Neural progenitor cell (in vitro differentiated cells): ENCODE measurements at regions not wholly inside any gene's neighbourhood (a gene's known extent, or its start where the extent isn't known, plus 50 kb on each side); places are given as distances from the start of the nearest gene placed in this dataset.
A peak's percentile ranks its signal among the peaks of the same experiment; 100 is the strongest.

Experiments
- DNase-seq: peaks from one replicate; pipeline ENCODE4 v3.0.0-alpha.2; 2016; ENCODE audit warnings: low spot score
- H2AFZ ChIP-seq: fragments of 200-600 bp; sonication (generic); replicated peaks from 2 replicates; pipeline ENCODE4 v1.6.1; 2016; ENCODE audit warnings: antibody characterized with exemption
- H3F3A ChIP-seq: fragments of 200-600 bp; sonication (generic); 2 replicates; pipeline ENCODE4 v1.6.1; 2016; ENCODE audit warnings: antibody characterized with exemption, low read depth
- H3K27ac ChIP-seq: fragments of 200-600 bp; sonication (generic); 2 replicates; pipeline ENCODE4 v1.5.1; 2016; ENCODE audit warnings: mild to moderate bottlenecking
- H3K27me3 ChIP-seq: fragments of 200-600 bp; sonication (generic); 2 replicates; pipeline ENCODE4 v1.6.1; 2016; ENCODE audit warnings: mild to moderate bottlenecking, moderate library complexity
- H3K36me3 ChIP-seq: fragments of 200-600 bp; sonication (generic); 2 replicates; pipeline ENCODE4 v1.5.1; 2016
- H3K4me1 ChIP-seq: fragments of 200-600 bp; sonication (generic); 2 replicates; pipeline ENCODE4 v1.6.1; 2016; ENCODE audit warnings: mixed run types
- H3K4me2 ChIP-seq: fragments of 200-600 bp; sonication (generic); 2 replicates; pipeline ENCODE4 v1.6.1; 2016
- H3K4me3 ChIP-seq: fragments of 200-600 bp; sonication (generic); 2 replicates; pipeline ENCODE4 v1.5.1; 2016
- H3K79me2 ChIP-seq: fragments of 200-600 bp; sonication (generic); 2 replicates; pipeline ENCODE4 v1.6.1; 2016; ENCODE audit warnings: low read depth
- H3K9ac ChIP-seq: fragments of 200-600 bp; sonication (generic); 2 replicates; pipeline ENCODE4 v1.6.1; 2016
- H3K9me3 ChIP-seq: fragments of 200-600 bp; sonication (generic); 2 replicates; pipeline ENCODE4 v1.5.1; 2016; ENCODE audit warnings: low read depth
- H4K20me1 ChIP-seq: fragments of 200-600 bp; sonication (generic); 2 replicates; pipeline ENCODE4 v1.6.1; 2016; ENCODE audit warnings: low read depth
- H3K27ac Mint-ChIP-seq: 3 replicates; pipeline ENCODE4 v1.8.0; 2021; ENCODE audit warnings: mixed read lengths
- H3K27me3 Mint-ChIP-seq: 2 replicates; pipeline ENCODE4 v1.8.0; 2022; ENCODE audit warnings: low read depth, mild to moderate bottlenecking, inconsistent platforms, moderate library complexity, mixed read lengths; ENCODE audit not compliant: insufficient read depth
- H3K36me3 Mint-ChIP-seq: 3 replicates; pipeline ENCODE4 v1.8.0; 2021; ENCODE audit warnings: mixed read lengths
- H3K4me1 Mint-ChIP-seq: 3 replicates; pipeline ENCODE4 v1.8.0; 2021; ENCODE audit warnings: mixed read lengths
- H3K4me3 Mint-ChIP-seq: 3 replicates; pipeline ENCODE4 v1.8.0; 2021; ENCODE audit warnings: mild to moderate bottlenecking, moderate library complexity, mixed read lengths
- H3K9me3 Mint-ChIP-seq: 3 replicates; pipeline ENCODE4 v1.8.0; 2020; ENCODE audit warnings: mixed read lengths
- EZH2 ChIP-seq: fragments of 200-600 bp; sonication (generic); IDR thresholded peaks from 2 replicates; pipeline ENCODE4 v1.6.1; 2017; ENCODE audit warnings: antibody characterized with exemption, mild to moderate bottlenecking, moderate library complexity
- EZH2phosphoT487 ChIP-seq: fragments of 200-600 bp; sonication (generic); IDR thresholded peaks from 2 replicates; pipeline ENCODE4 v1.6.1; 2017; ENCODE audit warnings: antibody characterized with exemption
- TF ChIP-seq, protein P1 (sequence below): fragments of 200-600 bp; sonication (generic); IDR thresholded peaks from 2 replicates; pipeline ENCODE4 v1.5.1; 2017; ENCODE audit warnings: antibody characterized with exemption, mild to moderate bottlenecking

DNA sequence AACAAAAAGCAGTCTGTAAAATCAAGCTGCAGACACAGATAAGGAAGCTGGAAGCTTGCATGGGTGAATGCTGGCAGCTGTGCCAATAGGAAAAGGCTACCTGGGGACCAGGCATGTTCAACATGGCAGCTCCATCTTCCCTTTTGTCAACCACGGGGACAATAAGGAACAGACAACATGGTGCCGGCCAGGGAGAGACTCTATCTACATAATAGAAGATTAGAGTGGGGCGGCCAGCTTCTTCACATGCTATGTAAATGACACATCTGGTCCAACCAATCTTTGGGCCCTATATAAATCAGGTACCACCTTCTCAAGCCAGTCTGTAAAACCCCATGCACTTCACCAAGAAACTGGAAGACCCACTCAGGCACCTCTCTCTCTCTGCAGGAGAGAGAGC is 157.6 kb downstream of the SUDS3 start:
- Histone ChIP-seq H2AFZ (peak overlapping the region; percentile 57), H3K4me3 (no peak overlapping the region), H4K20me1 (no peaks in the 10 kb centered on the region), H3K36me3 (no peaks in the 10 kb centered on the region), H3K27ac (no peak overlapping the region), H3K4me2 (no peak overlapping the region), H3F3A (no peaks in the 10 kb centered on the region), H3K4me1 (peaks cover 4% of the 10 kb centered on the region), H3K27me3 (no peaks in the 10 kb centered on the region), H3K79me2 (no peaks in the 10 kb centered on the region), H3K9ac (no peak overlapping the region), H3K9me3 (no peaks in the 10 kb centered on the region)
- Mint-ChIP-seq H3K4me1 (peaks cover 14% of the 10 kb centered on the region), H3K27me3 (peaks cover 10% of the 10 kb centered on the region), H3K4me3 (no peak overlapping the region), H3K27ac (no peak overlapping the region), H3K36me3 (no peaks in the 10 kb centered on the region), H3K9me3 (no peaks in the 10 kb centered on the region)
- no peak for DNase-seq
- TF ChIP-seq, protein P1, sequence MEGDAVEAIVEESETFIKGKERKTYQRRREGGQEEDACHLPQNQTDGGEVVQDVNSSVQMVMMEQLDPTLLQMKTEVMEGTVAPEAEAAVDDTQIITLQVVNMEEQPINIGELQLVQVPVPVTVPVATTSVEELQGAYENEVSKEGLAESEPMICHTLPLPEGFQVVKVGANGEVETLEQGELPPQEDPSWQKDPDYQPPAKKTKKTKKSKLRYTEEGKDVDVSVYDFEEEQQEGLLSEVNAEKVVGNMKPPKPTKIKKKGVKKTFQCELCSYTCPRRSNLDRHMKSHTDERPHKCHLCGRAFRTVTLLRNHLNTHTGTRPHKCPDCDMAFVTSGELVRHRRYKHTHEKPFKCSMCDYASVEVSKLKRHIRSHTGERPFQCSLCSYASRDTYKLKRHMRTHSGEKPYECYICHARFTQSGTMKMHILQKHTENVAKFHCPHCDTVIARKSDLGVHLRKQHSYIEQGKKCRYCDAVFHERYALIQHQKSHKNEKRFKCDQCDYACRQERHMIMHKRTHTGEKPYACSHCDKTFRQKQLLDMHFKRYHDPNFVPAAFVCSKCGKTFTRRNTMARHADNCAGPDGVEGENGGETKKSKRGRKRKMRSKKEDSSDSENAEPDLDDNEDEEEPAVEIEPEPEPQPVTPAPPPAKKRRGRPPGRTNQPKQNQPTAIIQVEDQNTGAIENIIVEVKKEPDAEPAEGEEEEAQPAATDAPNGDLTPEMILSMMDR: no peak
- TF ChIP-seq EZH2phosphoT487 (no peak), EZH2 (no peak)

- Mint-ChIP-seq H3K36me3 (no peaks in the 10 kb centered on the region), H3K27me3 (peaks cover 15% of the 10 kb centered on the region), H3K4me1 (peaks cover 20% of the 10 kb centered on the region), H3K27ac (no peak overlapping the region), H3K4me3 (no peak overlapping the region), H3K9me3 (no peaks in the 10 kb centered on the region)
- no peak for TF ChIP-seq EZH2phosphoT487
- TF ChIP-seq EZH2: no peak
- TF ChIP-seq, protein P1: no peak
- no peak overlapping the region for H3K4me2 ChIP-seq
- H3K27ac ChIP-seq: no peak overlapping the region
- H3K27me3 ChIP-seq: no peaks in the 10 kb centered on the region
- H3K79me2 ChIP-seq: no peaks in the 10 kb centered on the region
- peaks cover 4% of the 10 kb centered on the region for H3K4me1 ChIP-seq
- H4K20me1 ChIP-seq: no peaks in the 10 kb centered on the region
- H3K4me3 ChIP-seq: no peak overlapping the region
- no peaks in the 10 kb centered on the region for H3F3A ChIP-seq
- no peaks in the 10 kb centered on the region for H3K36me3 ChIP-seq
- H3K9me3 ChIP-seq: no peaks in the 10 kb centered on the region
- H2AFZ ChIP-seq: no peak overlapping the region
- DNase-seq: no peak
- no peak overlapping the region for H3K9ac ChIP-seq
Observed at GRCh38 chr12:118536306-118536906, 160.1 kb downstream of the SUDS3 start.

DNA sequence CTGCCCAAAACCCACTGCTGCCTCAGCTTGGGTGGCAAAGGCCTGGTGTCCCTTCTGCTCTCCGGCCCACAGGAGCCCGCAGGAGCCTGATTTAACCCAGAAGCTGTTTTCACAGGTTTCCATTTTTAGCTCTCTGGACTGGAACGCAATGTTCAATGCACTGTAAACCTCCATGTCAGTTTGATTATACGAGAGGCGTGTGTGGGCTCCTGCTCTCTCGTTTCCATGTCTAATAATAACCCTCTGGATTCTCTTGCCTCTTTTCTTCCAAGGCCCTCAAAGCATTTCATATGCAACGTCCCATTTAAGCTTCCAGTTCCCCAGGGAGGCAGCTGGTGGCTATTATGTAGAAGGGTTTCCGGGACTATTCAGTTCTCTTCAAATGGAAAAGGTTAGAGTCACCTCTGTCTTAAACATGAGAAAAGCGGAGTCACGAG is 161.1 kb downstream of the SUDS3 start:
- Histone ChIP-seq H2AFZ (peak overlapping the region; percentile 42), H3K79me2 (no peaks in the 10 kb centered on the region), H3F3A (no peaks in the 10 kb centered on the region), H3K4me2 (no peak overlapping the region), H3K27ac (no peak overlapping the region), H4K20me1 (no peaks in the 10 kb centered on the region), H3K4me3 (no peak overlapping the region), H3K27me3 (no peaks in the 10 kb centered on the region), H3K4me1 (peaks cover 4% of the 10 kb centered on the region), H3K9me3 (no peaks in the 10 kb centered on the region), H3K9ac (no peak overlapping the region), H3K36me3 (no peaks in the 10 kb centered on the region)
- Mint-ChIP-seq H3K36me3 (no peaks in the 10 kb centered on the region), H3K9me3 (no peaks in the 10 kb centered on the region), H3K27me3 (peaks cover 13% of the 10 kb centered on the region), H3K4me3 (no peak overlapping the region), H3K27ac (peak overlapping the region; percentile 61), H3K4me1 (peaks cover 20% of the 10 kb centered on the region)
- TF ChIP-seq EZH2 (no peak), EZH2phosphoT487 (no peak)
- TF ChIP-seq, protein P1: no peak
- DNase-seq: no peak
